HG03097 (cell line): ENCODE measurements at regions not wholly inside any gene's neighbourhood (a gene's known extent, or its start where the extent isn't known, plus 50 kb on each side); places are given as distances from the start of the nearest gene placed in this dataset.
"Not testable (repeated sequence)": the region's sequence is repeated elsewhere in the genome, so short reads cannot be mapped to it uniquely, and the experiment has no call there.

ENCODE experiments used
- ATAC-seq: cut with Tn5 transposase; IDR thresholded peaks from one replicate; pipeline ENCODE4 v1.9.1; 2021; ENCODE audit not compliant: unreplicated experiment, low FRiP score

- ATAC-seq, result no peak
Measured at GRCh38 chr21:22356663-22357062, 1358.5 kb downstream of the NCAM2 start.

- ATAC-seq, result not testable (repeated sequence)
Measured at GRCh38 chr21:22359599-22359998, 1361.4 kb downstream of the NCAM2 start.

- ATAC-seq, result no peak
Measured at GRCh38 chr21:22363504-22363903, 1365.3 kb downstream of the NCAM2 start.

GRCh38 chr21:22364163-22364562 lies 1366.0 kb downstream of the NCAM2 start:
- no peak for ATAC-seq

GRCh38 chr21:22374218-22374969 lies 1376.2 kb downstream of the NCAM2 start:
- no peak for ATAC-seq

GRCh38 chr21:22377795-22378194 lies 1379.6 kb downstream of the NCAM2 start:
- ATAC-seq, result not testable (repeated sequence)

- no peak for ATAC-seq
Measured at GRCh38 chr21:22393324-22393723, 1395.1 kb downstream of the NCAM2 start.

GRCh38 chr21:22395965-22396364 lies 1397.8 kb downstream of the NCAM2 start:
- ATAC-seq, result no peak

GRCh38 chr21:22399681-22400514 lies 1401.7 kb downstream of the NCAM2 start:
- no peak for ATAC-seq

GRCh38 chr21:22409571-22409970 lies 1411.4 kb downstream of the NCAM2 start:
- ATAC-seq, result no peak

GRCh38 chr21:22416555-22416954 lies 1418.3 kb downstream of the NCAM2 start:
- ATAC-seq, result no peak

GRCh38 chr21:22421416-22422180 lies 1423.4 kb downstream of the NCAM2 start:
- ATAC-seq, result no peak

- ATAC-seq, result no peak
Measured at GRCh38 chr21:22438428-22439086, 1440.3 kb downstream of the NCAM2 start.

GRCh38 chr21:22444990-22445389 lies 1446.8 kb downstream of the NCAM2 start:
- no peak for ATAC-seq

GRCh38 chr21:22450507-22450906 lies 1452.3 kb downstream of the NCAM2 start:
- no peak for ATAC-seq

- ATAC-seq, result no peak
Measured at GRCh38 chr21:22456241-22456640, 1458.0 kb downstream of the NCAM2 start.

- ATAC-seq, result no peak
Measured at GRCh38 chr21:22468893-22469292, 1470.7 kb downstream of the NCAM2 start.

- no peak for ATAC-seq
Measured at GRCh38 chr21:22474403-22474802, 1476.2 kb downstream of the NCAM2 start.

- no peak for ATAC-seq
Measured at GRCh38 chr21:22476214-22476613, 1478.0 kb downstream of the NCAM2 start.
